ENCODE measurements at regions not wholly inside any gene's neighbourhood (a gene's known extent, or its start where the extent isn't known, plus 50 kb on each side); places are given as distances from the start of the nearest gene placed in this dataset.

DNA sequence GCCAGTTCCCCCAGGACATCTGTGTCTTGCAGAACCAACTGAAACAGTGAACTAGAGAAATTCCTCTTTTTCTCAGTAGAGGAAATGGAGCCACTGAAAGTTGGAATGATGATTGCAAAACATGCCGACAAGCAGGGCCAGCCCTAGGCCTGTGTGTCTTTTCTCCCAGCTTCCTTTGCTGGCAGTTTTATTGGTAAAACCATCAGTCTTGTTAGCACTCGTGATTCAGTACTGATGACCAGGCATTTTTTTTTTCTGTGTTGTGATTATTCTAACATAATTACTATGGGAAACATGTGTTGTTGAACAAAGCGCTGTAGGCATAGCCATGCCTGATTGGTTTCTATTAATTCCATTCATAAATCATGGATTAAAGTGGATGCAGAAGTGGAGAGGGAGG, 620.7 kb downstream of the AACS start (continued):
- TF ChIP-seq, protein P1, sequence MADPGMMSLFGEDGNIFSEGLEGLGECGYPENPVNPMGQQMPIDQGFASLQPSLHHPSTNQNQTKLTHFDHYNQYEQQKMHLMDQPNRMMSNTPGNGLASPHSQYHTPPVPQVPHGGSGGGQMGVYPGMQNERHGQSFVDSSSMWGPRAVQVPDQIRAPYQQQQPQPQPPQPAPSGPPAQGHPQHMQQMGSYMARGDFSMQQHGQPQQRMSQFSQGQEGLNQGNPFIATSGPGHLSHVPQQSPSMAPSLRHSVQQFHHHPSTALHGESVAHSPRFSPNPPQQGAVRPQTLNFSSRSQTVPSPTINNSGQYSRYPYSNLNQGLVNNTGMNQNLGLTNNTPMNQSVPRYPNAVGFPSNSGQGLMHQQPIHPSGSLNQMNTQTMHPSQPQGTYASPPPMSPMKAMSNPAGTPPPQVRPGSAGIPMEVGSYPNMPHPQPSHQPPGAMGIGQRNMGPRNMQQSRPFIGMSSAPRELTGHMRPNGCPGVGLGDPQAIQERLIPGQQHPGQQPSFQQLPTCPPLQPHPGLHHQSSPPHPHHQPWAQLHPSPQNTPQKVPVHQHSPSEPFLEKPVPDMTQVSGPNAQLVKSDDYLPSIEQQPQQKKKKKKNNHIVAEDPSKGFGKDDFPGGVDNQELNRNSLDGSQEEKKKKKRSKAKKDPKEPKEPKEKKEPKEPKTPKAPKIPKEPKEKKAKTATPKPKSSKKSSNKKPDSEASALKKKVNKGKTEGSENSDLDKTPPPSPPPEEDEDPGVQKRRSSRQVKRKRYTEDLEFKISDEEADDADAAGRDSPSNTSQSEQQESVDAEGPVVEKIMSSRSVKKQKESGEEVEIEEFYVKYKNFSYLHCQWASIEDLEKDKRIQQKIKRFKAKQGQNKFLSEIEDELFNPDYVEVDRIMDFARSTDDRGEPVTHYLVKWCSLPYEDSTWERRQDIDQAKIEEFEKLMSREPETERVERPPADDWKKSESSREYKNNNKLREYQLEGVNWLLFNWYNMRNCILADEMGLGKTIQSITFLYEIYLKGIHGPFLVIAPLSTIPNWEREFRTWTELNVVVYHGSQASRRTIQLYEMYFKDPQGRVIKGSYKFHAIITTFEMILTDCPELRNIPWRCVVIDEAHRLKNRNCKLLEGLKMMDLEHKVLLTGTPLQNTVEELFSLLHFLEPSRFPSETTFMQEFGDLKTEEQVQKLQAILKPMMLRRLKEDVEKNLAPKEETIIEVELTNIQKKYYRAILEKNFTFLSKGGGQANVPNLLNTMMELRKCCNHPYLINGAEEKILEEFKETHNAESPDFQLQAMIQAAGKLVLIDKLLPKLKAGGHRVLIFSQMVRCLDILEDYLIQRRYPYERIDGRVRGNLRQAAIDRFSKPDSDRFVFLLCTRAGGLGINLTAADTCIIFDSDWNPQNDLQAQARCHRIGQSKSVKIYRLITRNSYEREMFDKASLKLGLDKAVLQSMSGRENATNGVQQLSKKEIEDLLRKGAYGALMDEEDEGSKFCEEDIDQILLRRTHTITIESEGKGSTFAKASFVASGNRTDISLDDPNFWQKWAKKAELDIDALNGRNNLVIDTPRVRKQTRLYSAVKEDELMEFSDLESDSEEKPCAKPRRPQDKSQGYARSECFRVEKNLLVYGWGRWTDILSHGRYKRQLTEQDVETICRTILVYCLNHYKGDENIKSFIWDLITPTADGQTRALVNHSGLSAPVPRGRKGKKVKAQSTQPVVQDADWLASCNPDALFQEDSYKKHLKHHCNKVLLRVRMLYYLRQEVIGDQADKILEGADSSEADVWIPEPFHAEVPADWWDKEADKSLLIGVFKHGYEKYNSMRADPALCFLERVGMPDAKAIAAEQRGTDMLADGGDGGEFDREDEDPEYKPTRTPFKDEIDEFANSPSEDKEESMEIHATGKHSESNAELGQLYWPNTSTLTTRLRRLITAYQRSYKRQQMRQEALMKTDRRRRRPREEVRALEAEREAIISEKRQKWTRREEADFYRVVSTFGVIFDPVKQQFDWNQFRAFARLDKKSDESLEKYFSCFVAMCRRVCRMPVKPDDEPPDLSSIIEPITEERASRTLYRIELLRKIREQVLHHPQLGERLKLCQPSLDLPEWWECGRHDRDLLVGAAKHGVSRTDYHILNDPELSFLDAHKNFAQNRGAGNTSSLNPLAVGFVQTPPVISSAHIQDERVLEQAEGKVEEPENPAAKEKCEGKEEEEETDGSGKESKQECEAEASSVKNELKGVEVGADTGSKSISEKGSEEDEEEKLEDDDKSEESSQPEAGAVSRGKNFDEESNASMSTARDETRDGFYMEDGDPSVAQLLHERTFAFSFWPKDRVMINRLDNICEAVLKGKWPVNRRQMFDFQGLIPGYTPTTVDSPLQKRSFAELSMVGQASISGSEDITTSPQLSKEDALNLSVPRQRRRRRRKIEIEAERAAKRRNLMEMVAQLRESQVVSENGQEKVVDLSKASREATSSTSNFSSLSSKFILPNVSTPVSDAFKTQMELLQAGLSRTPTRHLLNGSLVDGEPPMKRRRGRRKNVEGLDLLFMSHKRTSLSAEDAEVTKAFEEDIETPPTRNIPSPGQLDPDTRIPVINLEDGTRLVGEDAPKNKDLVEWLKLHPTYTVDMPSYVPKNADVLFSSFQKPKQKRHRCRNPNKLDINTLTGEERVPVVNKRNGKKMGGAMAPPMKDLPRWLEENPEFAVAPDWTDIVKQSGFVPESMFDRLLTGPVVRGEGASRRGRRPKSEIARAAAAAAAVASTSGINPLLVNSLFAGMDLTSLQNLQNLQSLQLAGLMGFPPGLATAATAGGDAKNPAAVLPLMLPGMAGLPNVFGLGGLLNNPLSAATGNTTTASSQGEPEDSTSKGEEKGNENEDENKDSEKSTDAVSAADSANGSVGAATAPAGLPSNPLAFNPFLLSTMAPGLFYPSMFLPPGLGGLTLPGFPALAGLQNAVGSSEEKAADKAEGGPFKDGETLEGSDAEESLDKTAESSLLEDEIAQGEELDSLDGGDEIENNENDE (IDR thresholded peaks at IDR 0.05; ENCODE audit: insufficient replicate concordance, low read length): no peak
- TF ChIP-seq CHD2 (IDR thresholded peaks at IDR 0.05; ENCODE audit: low read length) (no peak), ATF3 (IDR thresholded peaks at IDR 0.05; ENCODE audit: insufficient read depth, low read depth, low read length) (no peak), YY1 (IDR thresholded peaks at IDR 0.05; ENCODE audit: low read depth, low read length) (no peak), KDM1A (IDR thresholded peaks at IDR 0.05; ENCODE audit: borderline replicate concordance, low read length) (no peak), EGR1 (IDR thresholded peaks at IDR 0.05; ENCODE audit: borderline replicate concordance, low read depth, low read length) (no peak), ZNF274 (IDR thresholded peaks at IDR 0.05; ENCODE audit: borderline replicate concordance, extremely low read depth, low read length) (no peak), JUN (IDR thresholded peaks at IDR 0.05; ENCODE audit: low read depth, low read length) (no peak), TCF12 (IDR thresholded peaks at IDR 0.05; ENCODE audit: low read depth, low read length) (no peak), SIRT6 (IDR thresholded peaks at IDR 0.05; ENCODE audit: low read length) (no peak), TAF7 (optimal IDR thresholded peaks at IDR 0.05; ENCODE audit: borderline replicate concordance, low read depth, low read length) (no peak), RBBP5 (IDR thresholded peaks at IDR 0.05; ENCODE audit: borderline replicate concordance, low read depth, low read length) (no peak), NANOG (IDR thresholded peaks at IDR 0.05; ENCODE audit: insufficient read depth, low read depth, low read length, poor library complexity, severe bottlenecking) (no peak)
